Omental fat pad (tissue), 3 donors: ENCODE measurements at regions not wholly inside any gene's neighbourhood (a gene's known extent, or its start where the extent isn't known, plus 50 kb on each side); places are given as distances from the start of the nearest gene placed in this dataset.
"Not testable (repeated sequence)": the region's sequence is repeated elsewhere in the genome, so short reads cannot be mapped to it uniquely, and the experiment has no call there.

Experiments
- ATAC-seq: fragments of 150-250 bp; one replicate; pipeline ENCODE4 v1.9.1; 2016; ENCODE audit warnings: mild to moderate bottlenecking, moderate library complexity; ENCODE audit not compliant: low FRiP score
- DNase-seq: peaks from one replicate; pipeline ENCODE4 v3.0.0-alpha.2; 2019; ENCODE audit warnings: low spot score
- TF ChIP-seq, protein P1 (sequence below), 3 donors: fragments of 450-650 bp; IDR thresholded peaks; one replicate each; pipeline ENCODE4 v1.5.1; 2016 to 2017; ENCODE audit warnings: antibody characterized with exemption in 3 of 3, mild to moderate bottlenecking in 3 of 3, moderate library complexity in 2 of 3

DNA sequence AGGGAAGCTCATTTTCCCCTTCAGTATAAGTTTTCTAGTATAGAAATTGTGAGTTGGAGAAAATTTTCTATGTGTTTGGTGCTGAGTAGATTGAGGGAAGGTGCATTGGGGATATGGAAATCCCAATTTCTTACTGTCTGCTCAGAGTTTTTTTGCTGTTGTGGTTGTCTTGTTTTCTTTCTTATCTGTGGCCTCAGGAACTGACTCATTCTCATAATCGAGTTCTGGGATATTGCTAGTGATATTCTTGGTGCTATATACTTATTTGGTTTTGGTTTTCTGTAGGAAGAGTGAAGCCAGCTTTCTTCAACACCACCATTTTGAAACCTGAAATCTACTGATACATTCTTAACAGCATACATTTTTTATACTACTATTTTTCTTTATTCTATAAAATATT is 869.2 kb downstream of the DIPK2A start:
- ATAC-seq, result no peak
- no peak for DNase-seq

DNA sequence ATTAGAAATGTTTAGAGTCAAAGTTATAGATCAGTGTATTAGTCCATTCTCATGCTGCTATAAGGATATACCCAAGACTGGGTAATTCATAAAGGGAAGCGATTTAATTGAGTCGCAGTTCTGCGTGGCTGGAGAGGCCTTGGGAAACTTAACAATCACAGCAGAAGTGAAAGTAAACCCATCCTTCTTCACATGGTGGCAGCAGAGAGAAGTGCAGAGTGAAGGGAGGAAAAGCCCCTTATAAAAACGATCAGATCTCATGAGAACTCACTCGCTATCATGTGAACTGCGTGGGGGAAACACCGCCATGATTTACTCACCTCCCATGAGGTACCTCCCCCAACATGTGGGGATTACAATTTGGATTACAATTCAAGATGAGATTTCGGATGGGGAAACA is 871.5 kb downstream of the DIPK2A start:
- ATAC-seq (no peak), DNase-seq (no peak)
- TF ChIP-seq, protein P1, sequence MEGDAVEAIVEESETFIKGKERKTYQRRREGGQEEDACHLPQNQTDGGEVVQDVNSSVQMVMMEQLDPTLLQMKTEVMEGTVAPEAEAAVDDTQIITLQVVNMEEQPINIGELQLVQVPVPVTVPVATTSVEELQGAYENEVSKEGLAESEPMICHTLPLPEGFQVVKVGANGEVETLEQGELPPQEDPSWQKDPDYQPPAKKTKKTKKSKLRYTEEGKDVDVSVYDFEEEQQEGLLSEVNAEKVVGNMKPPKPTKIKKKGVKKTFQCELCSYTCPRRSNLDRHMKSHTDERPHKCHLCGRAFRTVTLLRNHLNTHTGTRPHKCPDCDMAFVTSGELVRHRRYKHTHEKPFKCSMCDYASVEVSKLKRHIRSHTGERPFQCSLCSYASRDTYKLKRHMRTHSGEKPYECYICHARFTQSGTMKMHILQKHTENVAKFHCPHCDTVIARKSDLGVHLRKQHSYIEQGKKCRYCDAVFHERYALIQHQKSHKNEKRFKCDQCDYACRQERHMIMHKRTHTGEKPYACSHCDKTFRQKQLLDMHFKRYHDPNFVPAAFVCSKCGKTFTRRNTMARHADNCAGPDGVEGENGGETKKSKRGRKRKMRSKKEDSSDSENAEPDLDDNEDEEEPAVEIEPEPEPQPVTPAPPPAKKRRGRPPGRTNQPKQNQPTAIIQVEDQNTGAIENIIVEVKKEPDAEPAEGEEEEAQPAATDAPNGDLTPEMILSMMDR (IDR thresholded peaks at IDR 0.05), result no peak

More for the DNA sequence above, 869.2 kb downstream of the DIPK2A start:
- TF ChIP-seq, protein P1 (IDR thresholded peaks at IDR 0.05), result no peak

DNA sequence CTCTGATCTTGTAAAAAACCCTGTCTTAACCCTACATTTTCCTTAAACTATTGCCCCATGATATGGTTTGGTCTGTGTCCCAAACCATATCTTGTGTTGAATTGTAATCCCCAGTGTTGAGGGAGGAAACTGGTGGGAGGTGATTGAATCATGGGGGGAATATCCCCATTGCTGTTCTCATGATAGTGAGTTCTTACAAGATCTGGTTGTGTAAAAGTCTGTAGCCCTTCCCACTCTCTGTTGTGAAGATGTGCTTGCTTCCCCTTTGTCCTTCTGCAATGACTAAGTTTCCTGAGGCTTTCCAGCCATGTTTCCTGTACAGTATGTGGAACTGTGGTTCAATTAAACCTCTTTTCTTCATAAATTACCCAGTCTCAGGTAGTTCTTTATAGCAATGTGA is 881.4 kb downstream of the DIPK2A start:
- DNase-seq (no peak), ATAC-seq (no peak)
- TF ChIP-seq, protein P1 (IDR thresholded peaks at IDR 0.05), result no peak

DNA sequence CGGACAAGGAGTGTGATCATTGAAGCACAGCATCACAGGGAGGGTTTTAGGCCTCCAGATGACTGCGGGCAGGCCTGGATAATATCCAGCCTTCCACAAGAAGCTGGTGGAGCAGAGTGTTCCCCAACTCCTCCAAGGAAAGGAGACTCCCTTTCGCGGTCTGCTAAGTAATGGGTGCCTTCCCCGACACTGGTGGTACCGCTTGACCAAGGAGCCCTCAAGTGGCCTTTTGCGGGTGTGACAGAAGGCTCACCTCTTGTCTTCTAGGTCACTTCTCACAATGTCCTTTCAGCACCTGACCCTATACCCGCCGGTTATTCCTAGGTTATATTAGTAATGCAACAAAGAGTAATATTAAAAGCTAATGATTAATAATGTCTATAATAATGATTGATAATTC is 882.4 kb downstream of the DIPK2A start:
- ATAC-seq, DNase-seq: not testable (repeated sequence)

DNA sequence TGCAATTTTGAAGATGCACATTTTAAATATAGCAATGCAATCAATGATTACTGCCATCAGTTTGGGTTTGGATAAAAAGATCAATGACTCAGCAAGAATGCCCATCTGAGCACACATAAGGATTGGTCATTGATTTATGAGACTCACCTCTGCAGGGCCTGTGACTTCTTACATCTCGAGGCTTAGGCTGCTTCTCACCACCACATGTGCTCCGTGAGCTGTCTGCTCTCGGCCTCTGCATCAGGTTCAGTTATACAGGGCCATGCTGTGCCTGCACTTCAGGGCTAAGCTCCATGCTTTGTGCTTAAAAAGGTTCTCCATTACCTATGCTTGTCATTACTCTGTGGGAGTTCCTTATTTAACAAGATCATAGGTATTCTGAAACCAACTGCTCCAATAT is 887.5 kb downstream of the DIPK2A start:
- ATAC-seq (no peak), DNase-seq (no peak)
- TF ChIP-seq, protein P1 (IDR thresholded peaks at IDR 0.05), result no peak

DNA sequence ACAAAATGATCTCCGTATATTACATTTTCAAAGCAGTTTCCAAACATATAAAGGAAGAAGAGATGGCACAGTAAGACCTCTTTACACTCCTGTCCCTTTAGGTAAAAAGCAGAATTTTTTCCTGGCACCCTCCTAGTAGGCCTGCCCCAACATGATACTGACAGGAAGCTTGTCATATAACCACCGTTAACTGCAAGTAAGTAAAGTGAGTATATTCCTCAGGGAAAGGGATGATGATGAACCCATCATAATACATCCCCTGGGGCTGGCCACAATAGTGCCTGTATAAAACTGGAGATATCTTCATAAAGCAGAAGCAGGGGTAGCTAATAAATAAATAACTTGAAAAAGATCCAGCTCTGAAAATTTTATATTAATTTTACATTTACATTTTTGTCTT is 893.0 kb downstream of the DIPK2A start:
- ATAC-seq (no peak), DNase-seq (no peak)
- TF ChIP-seq, protein P1 (IDR thresholded peaks at IDR 0.05), result no peak

DNA sequence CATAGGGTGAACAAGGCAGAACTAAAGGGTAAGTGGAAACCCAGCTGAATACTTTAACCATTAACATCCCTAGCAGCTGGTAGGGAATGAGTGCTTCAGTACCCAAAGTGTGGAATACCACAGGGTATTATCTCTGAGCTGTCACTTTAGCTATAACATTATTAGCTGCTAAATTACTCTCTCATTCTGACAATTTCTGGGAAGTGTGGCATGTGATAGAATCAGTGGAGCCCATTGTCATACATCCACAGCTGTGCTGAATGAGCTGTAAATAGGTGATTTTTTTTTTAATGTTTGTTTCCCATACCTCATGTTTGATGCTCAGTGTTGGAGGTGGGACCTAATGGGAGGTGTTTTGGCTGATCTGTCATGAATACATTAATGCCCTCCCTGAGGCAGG is 894.3 kb downstream of the DIPK2A start:
- DNase-seq (no peak), ATAC-seq (no peak)
- TF ChIP-seq, protein P1 (IDR thresholded peaks at IDR 0.05), result no peak

DNA sequence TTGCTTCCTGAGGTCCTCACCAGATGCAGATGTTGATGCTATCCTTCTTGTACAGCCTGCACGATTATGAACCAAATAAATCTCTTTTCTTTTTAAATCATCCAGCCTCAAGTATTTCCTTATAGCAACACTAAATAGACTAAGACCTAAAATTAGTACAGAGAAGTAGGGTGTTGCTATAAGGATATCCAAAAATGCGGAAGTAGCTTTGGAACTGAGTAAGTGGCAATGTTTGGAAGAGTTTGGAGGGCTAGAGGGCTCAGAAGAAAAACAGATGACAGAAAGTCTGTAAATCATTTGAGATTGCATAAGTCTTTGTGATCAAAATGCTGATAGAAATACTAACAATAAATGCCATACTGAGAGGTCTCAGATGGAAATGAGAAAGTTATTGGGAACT is 894.9 kb downstream of the DIPK2A start:
- no peak for ATAC-seq
- TF ChIP-seq, protein P1 (IDR thresholded peaks at IDR 0.05), result no peak
- no peak for DNase-seq
